ENCODE measurements at regions not wholly inside any gene's neighbourhood (a gene's known extent, or its start where the extent isn't known, plus 50 kb on each side); places are given as distances from the start of the nearest gene placed in this dataset.

DNA sequence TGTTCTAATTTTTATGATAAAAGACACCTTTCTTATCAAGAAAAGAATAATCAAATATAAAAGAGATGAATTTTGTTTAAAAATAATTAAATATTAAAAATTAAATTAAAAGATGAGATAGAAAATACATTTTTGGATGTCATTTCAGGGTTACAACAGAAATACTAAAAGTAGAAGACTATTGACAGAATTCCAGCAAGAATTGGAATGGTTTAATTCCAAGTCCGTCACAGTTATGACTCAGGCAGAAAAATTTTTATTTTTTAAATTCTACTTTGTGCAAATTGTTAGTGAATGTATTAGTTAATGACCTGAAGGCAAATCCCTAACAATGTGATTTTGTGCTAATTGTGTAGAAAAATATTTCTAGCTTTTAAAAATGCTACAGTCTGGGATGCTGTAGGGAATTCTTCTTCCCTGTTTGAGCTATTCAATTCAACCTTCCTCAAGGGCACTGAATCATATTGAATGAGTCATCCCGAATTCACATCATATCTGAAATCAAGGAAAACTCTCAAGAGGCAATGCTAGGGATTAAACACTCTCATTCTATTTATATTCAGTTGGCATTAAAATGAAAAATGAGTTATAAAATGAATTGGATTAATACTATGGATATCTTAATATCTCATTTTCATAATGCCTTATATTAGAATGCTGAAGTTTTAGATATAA lies 633.5 kb upstream of the ATXN8OS start:
- intact Hi-C loops (cut with DNase I; ENCODE audit: low total_unique reads), result no loop called here
- 60 to 87% (median 68%) methylated on average over 2 of the region's 2 CpGs for WGBS, 5 donors
- no peak for DNase-seq
- Histone ChIP-seq H3K36me3 (no peaks in the 10 kb centered on the region), H3K4me3 (no peak overlapping the region), H3K27ac (no peak overlapping the region), H3K9me3 (peaks cover 0 to 22% (median 2%) of the 10 kb centered on the region in 8 donors), H3K27me3 (replicated peaks in 1 of 7) (no peaks in the 10 kb centered on the region), H3K4me1 (no peaks in the 10 kb centered on the region)
- TF ChIP-seq POLR2AphosphoS5 (IDR thresholded peaks at IDR 0.05) (no peak), POLR2A (IDR thresholded peaks at IDR 0.05) (no peak)
- TF ChIP-seq, protein P1, sequence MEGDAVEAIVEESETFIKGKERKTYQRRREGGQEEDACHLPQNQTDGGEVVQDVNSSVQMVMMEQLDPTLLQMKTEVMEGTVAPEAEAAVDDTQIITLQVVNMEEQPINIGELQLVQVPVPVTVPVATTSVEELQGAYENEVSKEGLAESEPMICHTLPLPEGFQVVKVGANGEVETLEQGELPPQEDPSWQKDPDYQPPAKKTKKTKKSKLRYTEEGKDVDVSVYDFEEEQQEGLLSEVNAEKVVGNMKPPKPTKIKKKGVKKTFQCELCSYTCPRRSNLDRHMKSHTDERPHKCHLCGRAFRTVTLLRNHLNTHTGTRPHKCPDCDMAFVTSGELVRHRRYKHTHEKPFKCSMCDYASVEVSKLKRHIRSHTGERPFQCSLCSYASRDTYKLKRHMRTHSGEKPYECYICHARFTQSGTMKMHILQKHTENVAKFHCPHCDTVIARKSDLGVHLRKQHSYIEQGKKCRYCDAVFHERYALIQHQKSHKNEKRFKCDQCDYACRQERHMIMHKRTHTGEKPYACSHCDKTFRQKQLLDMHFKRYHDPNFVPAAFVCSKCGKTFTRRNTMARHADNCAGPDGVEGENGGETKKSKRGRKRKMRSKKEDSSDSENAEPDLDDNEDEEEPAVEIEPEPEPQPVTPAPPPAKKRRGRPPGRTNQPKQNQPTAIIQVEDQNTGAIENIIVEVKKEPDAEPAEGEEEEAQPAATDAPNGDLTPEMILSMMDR (IDR thresholded peaks at IDR 0.05 in 8 of 11, conservative IDR thresholded peaks at IDR 0.05 in 3 of 11), result no peak

GRCh38 chr13:69468624-69469023 lies 639.0 kb upstream of the ATXN8OS start:
- Histone ChIP-seq H3K27me3 (replicated peaks in 1 of 7) (no peaks in the 10 kb centered on the region), H3K27ac (no peak overlapping the region), H3K4me1 (no peaks in the 10 kb centered on the region), H3K9me3 (peaks cover 0 to 20% (median 5%) of the 10 kb centered on the region in 8 donors), H3K4me3 (no peak overlapping the region), H3K36me3 (no peaks in the 10 kb centered on the region)
- intact Hi-C loops (cut with DNase I; ENCODE audit: low total_unique reads), result no loop called here
- 74 to 83% (median 78%) methylated on average over 2 of the region's 2 CpGs for WGBS, 5 donors
- TF ChIP-seq POLR2A (IDR thresholded peaks at IDR 0.05) (no peak), POLR2AphosphoS5 (IDR thresholded peaks at IDR 0.05) (no peak)
- TF ChIP-seq, protein P1 (IDR thresholded peaks at IDR 0.05 in 8 of 11, conservative IDR thresholded peaks at IDR 0.05 in 3 of 11), result no peak
- DNase-seq, result no peak

- Histone ChIP-seq H3K27me3 (replicated peaks in 1 of 7) (no peaks in the 10 kb centered on the region), H3K27ac (no peak overlapping the region), H3K4me1 (no peaks in the 10 kb centered on the region), H3K4me3 (no peak overlapping the region), H3K36me3 (no peaks in the 10 kb centered on the region), H3K9me3 (peaks cover 0 to 5% (median 3%) of the 10 kb centered on the region in 8 donors)
- no peak for DNase-seq
- TF ChIP-seq POLR2AphosphoS5 (IDR thresholded peaks at IDR 0.05) (no peak), POLR2A (IDR thresholded peaks at IDR 0.05) (no peak)
- TF ChIP-seq, protein P1 (IDR thresholded peaks at IDR 0.05 in 8 of 11, conservative IDR thresholded peaks at IDR 0.05 in 3 of 11), result no peak
- intact Hi-C loops (cut with DNase I; ENCODE audit: low total_unique reads), result no loop called here
- 65 to 73% (median 69%) methylated on average over 2 of the region's 2 CpGs for WGBS, 5 donors
Observed at GRCh38 chr13:69461397-69461796, 646.2 kb upstream of the ATXN8OS start.

DNA sequence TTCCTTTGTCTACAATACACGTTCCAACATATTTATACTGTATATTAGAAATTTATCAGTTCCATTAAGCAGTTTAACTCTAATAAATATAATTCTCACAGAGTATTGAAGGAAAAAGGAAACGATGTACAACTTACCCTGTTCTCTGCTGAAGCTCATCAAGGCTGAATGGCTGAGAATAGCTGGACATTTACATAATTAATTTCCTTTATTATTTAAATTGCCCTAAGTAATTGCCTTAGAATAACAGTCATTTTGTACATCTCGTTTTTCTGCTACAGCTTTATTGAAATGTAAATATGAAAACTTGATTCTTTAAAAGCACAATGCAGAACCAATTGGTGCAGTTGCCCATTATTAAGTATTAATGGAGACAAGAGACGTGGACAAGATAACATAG lies 648.3 kb upstream of the ATXN8OS start:
- no peak for TF ChIP-seq POLR2AphosphoS5 (IDR thresholded peaks at IDR 0.05)
- no peak for TF ChIP-seq POLR2A (IDR thresholded peaks at IDR 0.05)
- TF ChIP-seq, protein P1 (IDR thresholded peaks at IDR 0.05 in 8 of 11, conservative IDR thresholded peaks at IDR 0.05 in 3 of 11), result no peak
- H3K4me1 ChIP-seq, result no peaks in the 10 kb centered on the region
- peaks cover 0 to 5% (median 0%) of the 10 kb centered on the region in 8 donors for H3K9me3 ChIP-seq
- intact Hi-C loops (cut with DNase I; ENCODE audit: low total_unique reads), result no loop called here
- no peak for DNase-seq
- no peak overlapping the region for H3K4me3 ChIP-seq
- no peaks in the 10 kb centered on the region for H3K27me3 ChIP-seq (replicated peaks in 1 of 7)
- H3K27ac ChIP-seq, result no peak overlapping the region
- WGBS, 5 donors, result 45 to 56% (median 49%) methylated on average over 4 of the region's 4 CpGs
- no peaks in the 10 kb centered on the region for H3K36me3 ChIP-seq

All from spleen (tissue), 11 donors.